ENCODE measurements at regions not wholly inside any gene's neighbourhood (a gene's known extent, or its start where the extent isn't known, plus 50 kb on each side); places are given as distances from the start of the nearest gene placed in this dataset.

GRCh38 chr18:75115514-75115913, 93.4 kb downstream of the PTGR3 start:
- ATAC-seq (no peak), DNase-seq (no peak)
- no peak overlapping the region for H3K4me3 ChIP-seq
- H3K36me3 ChIP-seq = no peaks in the 10 kb centered on the region
- no peaks in the 10 kb centered on the region for H3K27me3 ChIP-seq
- H3K9me3 ChIP-seq = no peaks in the 10 kb centered on the region
- 56% methylated on average over 3 of the region's 6 CpGs for WGBS (ENCODE audit: insufficient coverage, low coverage, low lambda C conversion rate, missing lambda C conversion rate)
- no peaks in the 10 kb centered on the region for H3K4me1 ChIP-seq
- TF ChIP-seq CTCF (IDR thresholded peaks at IDR 0.05) = no peak
- no peak for TF ChIP-seq POLR2A (IDR thresholded peaks at IDR 0.05)
- intact Hi-C loops (cut with DNase I) = no loop called here
- no peak overlapping the region for H3K27ac ChIP-seq
